Choroid plexus epithelial cell (primary cell): ENCODE measurements at regions not wholly inside any gene's neighbourhood (a gene's known extent, or its start where the extent isn't known, plus 50 kb on each side); places are given as distances from the start of the nearest gene placed in this dataset.
A peak's percentile ranks its signal among the peaks of the same experiment; 100 is the strongest.

ENCODE experiments used
- DNase-seq: peaks from one replicate; pipeline ENCODE4 v3.0.0-alpha.2; 2010; ENCODE audit warnings: low read depth
- H3K4me3 ChIP-seq: 2 replicates; pipeline ENCODE4 v1.5.1; 2011; ENCODE audit warnings: low read depth, mild to moderate bottlenecking, control low read depth, low read length, moderate library complexity
- TF ChIP-seq, protein P1 (sequence below): conservative IDR thresholded peaks from 2 replicates; pipeline ENCODE4 v1.5.1; 2011; ENCODE audit warnings: low read depth, mild to moderate bottlenecking, control low read depth, inconsistent platforms, low read length, moderate library complexity

DNA sequence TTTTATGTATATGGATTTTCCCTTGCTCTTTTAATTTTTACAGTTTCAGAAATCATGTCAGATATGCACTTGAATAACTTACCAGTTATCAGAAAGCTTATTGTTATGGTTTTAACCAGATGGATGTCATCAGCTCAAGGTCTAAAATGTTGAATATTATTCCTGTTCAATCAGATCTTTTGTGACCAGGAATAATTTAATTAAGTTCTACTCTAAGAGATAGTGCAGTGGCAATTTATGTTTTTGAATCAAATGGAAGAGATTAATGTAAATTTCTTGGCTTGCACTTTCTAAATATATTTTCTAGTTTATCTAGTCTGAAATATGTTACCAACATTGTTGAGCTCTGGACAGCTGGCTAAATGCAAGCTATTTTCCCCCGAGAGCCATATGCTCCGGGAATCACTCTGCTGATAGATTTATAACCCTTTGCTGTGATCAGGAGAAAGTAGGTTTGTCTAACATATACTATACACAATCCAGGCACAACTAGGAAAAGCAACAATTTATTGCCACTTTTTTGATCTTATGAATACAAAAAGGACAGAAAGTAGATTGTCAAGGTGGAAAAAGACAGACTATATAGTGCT, 76.8 kb upstream of the CD96 start:
- DNase-seq = no peak
- TF ChIP-seq, protein P1, sequence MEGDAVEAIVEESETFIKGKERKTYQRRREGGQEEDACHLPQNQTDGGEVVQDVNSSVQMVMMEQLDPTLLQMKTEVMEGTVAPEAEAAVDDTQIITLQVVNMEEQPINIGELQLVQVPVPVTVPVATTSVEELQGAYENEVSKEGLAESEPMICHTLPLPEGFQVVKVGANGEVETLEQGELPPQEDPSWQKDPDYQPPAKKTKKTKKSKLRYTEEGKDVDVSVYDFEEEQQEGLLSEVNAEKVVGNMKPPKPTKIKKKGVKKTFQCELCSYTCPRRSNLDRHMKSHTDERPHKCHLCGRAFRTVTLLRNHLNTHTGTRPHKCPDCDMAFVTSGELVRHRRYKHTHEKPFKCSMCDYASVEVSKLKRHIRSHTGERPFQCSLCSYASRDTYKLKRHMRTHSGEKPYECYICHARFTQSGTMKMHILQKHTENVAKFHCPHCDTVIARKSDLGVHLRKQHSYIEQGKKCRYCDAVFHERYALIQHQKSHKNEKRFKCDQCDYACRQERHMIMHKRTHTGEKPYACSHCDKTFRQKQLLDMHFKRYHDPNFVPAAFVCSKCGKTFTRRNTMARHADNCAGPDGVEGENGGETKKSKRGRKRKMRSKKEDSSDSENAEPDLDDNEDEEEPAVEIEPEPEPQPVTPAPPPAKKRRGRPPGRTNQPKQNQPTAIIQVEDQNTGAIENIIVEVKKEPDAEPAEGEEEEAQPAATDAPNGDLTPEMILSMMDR = no peak
- no peak overlapping the region for H3K4me3 ChIP-seq

DNA sequence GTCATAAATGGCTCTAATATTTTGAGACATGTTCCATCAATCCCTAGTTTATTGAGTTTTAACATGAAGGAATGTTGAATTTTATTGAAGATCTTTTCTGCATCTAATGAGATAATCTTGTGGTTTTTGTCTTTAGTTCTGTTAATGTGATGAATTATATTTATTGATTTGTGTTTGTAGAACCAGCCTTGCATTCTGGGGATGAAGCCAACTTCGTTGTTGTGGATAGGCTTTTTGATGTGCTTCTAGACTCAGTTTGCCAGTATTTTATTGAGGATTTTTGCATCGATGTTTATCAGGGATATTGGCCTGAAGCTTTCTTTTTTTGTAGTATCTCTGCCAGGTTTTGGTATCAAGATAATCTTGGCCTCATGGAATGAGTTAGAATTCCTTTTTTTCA, 72.0 kb upstream of the CD96 start:
- TF ChIP-seq, protein P1 = no peak
- no peak overlapping the region for H3K4me3 ChIP-seq
- no peak for DNase-seq

- TF ChIP-seq, protein P1 = no peak
- DNase-seq = peak; percentile 5
- no peak overlapping the region for H3K4me3 ChIP-seq
Measured at GRCh38 chr3:111471831-111472230, 70.2 kb upstream of the CD96 start.

- TF ChIP-seq, protein P1 = no peak
- H3K4me3 ChIP-seq = no peak overlapping the region
- no peak for DNase-seq
Measured at GRCh38 chr3:111472556-111472955, 69.4 kb upstream of the CD96 start.

DNA sequence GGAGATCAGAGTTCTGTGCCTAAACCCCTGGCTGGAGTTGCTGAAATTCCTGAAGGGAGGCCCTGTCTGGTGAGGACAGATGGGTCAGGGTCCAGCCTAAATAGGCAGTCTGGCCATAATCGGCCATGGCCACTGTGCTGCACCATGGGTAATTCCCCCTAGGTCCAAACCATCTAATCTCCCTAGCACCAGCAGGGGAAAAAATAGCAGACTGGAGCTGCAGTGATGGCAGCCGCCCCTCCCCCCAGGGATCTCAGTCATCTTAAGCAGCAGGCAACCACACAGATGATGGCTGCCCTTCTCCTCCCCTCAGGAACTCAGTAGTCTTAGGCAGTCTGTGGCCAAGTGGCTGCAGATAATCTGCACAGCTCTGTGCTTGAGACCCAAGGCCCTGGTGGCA, 68.4 kb upstream of the CD96 start:
- no peak overlapping the region for H3K4me3 ChIP-seq
- TF ChIP-seq, protein P1 = no peak
- no peak for DNase-seq

DNA sequence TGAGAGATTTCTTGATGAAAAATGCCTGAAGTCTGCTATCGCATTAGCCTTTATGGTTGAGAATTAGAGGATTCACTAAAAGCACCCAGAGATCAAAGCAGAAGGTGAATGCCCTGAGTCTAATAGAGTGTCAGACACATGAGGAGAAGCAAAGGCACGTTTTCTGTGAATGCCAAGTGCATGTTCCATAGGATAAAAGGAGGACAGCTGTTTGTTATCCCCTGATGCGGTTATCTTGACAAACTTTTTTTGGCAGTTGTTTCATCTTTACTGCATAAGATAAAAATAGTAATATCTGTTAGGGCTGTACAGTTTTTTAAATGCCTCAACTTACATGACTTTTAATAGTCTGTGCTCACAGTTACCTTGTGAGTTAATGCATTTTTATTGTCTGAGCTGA, 65.3 kb upstream of the CD96 start:
- TF ChIP-seq, protein P1 = no peak
- no peak for DNase-seq
- H3K4me3 ChIP-seq = no peak overlapping the region

GRCh38 chr3:111480091-111480490, 61.9 kb upstream of the CD96 start:
- DNase-seq = no peak
- H3K4me3 ChIP-seq = no peak overlapping the region
- TF ChIP-seq, protein P1 = no peak
